ENCODE measurements at regions not wholly inside any gene's neighbourhood (a gene's known extent, or its start where the extent isn't known, plus 50 kb on each side); places are given as distances from the start of the nearest gene placed in this dataset.
"Not testable (repeated sequence)": the region's sequence is repeated elsewhere in the genome, so short reads cannot be mapped to it uniquely, and the experiment has no call there.

GRCh38 chr20:30894707-30895353, 362.6 kb upstream of the DEFB115 start:
- TF ChIP-seq CTCF (IDR thresholded peaks at IDR 0.05); POLR2AphosphoS5 (IDR thresholded peaks at IDR 0.05; ENCODE audit: insufficient read depth in 1 of 2, low read depth in 1 of 2): not testable (repeated sequence)

Data from vagina (tissue), 2 donors.